K562 (cell line): ENCODE measurements at regions not wholly inside any gene's neighbourhood (a gene's known extent, or its start where the extent isn't known, plus 50 kb on each side); places are given as distances from the start of the nearest gene placed in this dataset.
A peak's percentile ranks its signal among the peaks of the same experiment; 100 is the strongest.

ENCODE experiments used
- ARID1B ChIP-seq: fragments of 450-650 bp; IDR thresholded peaks from 2 replicates; pipeline ENCODE4 v1.6.1; 2016; ENCODE audit warnings: antibody characterized with exemption, mild to moderate bottlenecking, inconsistent platforms
- CCNT2 ChIP-seq: IDR thresholded peaks from 2 replicates; pipeline ENCODE4 v1.6.1; 2011; ENCODE audit warnings: borderline replicate concordance, low read depth, mild to moderate bottlenecking, moderate library complexity, mixed read lengths, low read length; ENCODE audit not compliant: insufficient read length; ENCODE audit errors: extremely low read depth
- CHAMP1 ChIP-seq: fragments of 450-650 bp; IDR thresholded peaks from 2 replicates; pipeline ENCODE4 v1.6.1; 2016; ENCODE audit warnings: mild to moderate bottlenecking
- CXXC5 ChIP-seq: fragments of 250-450 bp; sonication (Bioruptor Pico); IDR thresholded peaks from 2 replicates; pipeline ENCODE4 v1.8.0; 2022; ENCODE audit warnings: inconsistent platforms, mild to moderate bottlenecking, moderate library complexity
- DPF2 ChIP-seq: fragments of 450-650 bp; IDR thresholded peaks from 2 replicates; pipeline ENCODE4 v1.6.1; 2016
- EHMT2 ChIP-seq: fragments of 450-650 bp; IDR thresholded peaks from 2 replicates; pipeline ENCODE4 v1.6.1; 2018; ENCODE audit warnings: antibody characterized with exemption
- FOXA3 ChIP-seq, 2 experiments: fragments of 450-650 bp in 1 of 2; sonication (generic) in 1 of 2; formaldehyde crosslinking; IDR thresholded peaks in 1 of 2; conservative IDR thresholded peaks in 1 of 2; 2 replicates each; pipeline versions ENCODE4 v1.4.0 to v1.8.0; 2020 to 2022; ENCODE audit warnings: mild to moderate bottlenecking in 2 of 2, missing genetic modification reagents in 1 of 2
- JUN ChIP-seq, 2 experiments: sonication (generic) in 1 of 2; formaldehyde crosslinking in 1 of 2; IDR thresholded peaks; 2 replicates each; pipeline versions ENCODE4 v1.6.1 to v1.8.0; 2012 to 2022; ENCODE audit warnings: borderline replicate concordance in 2 of 2, mild to moderate bottlenecking in 2 of 2, improper control_type of control experiment in 1 of 2, low read depth in 1 of 2, low read length in 1 of 2, missing genetic modification reagents in 1 of 2
- KAT8 ChIP-seq: fragments of 450-650 bp; IDR thresholded peaks from 2 replicates; pipeline ENCODE4 v1.6.1; 2016; ENCODE audit warnings: low read depth, mild to moderate bottlenecking
- L3MBTL2 ChIP-seq: fragments of 450-650 bp; IDR thresholded peaks from 2 replicates; pipeline ENCODE4 v1.6.1; 2016; ENCODE audit warnings: mild to moderate bottlenecking, moderate library complexity
- MEF2D ChIP-seq: conservative IDR thresholded peaks from 2 replicates; pipeline ENCODE4 v1.6.1; 2016; ENCODE audit warnings: low read depth, missing genetic modification characterization, missing compliant biosample characterization
- PHF21A ChIP-seq: fragments of 450-650 bp; IDR thresholded peaks from 2 replicates; pipeline ENCODE4 v1.6.1; 2017; ENCODE audit warnings: low read depth, borderline replicate concordance
- SETDB1 ChIP-seq: IDR thresholded peaks from one replicate; pipeline ENCODE4 v1.6.1; 2012; ENCODE audit warnings: low read length, control low read depth, inconsistent platforms
- SP1 ChIP-seq: sonication (generic); formaldehyde crosslinking; IDR thresholded peaks from 2 replicates; pipeline ENCODE4 v1.8.1; 2022; ENCODE audit warnings: mild to moderate bottlenecking, missing genetic modification reagents
- ZC3H11A ChIP-seq: IDR thresholded peaks from 2 replicates; pipeline ENCODE4 v1.6.1; 2012; ENCODE audit warnings: low read depth, low read length, improper control_type of control experiment
- ZEB2 ChIP-seq: fragments of 450-650 bp; IDR thresholded peaks from 2 replicates; pipeline ENCODE4 v1.6.1; 2016
- TF ChIP-seq, protein P1 (sequence below), 2 experiments: fragments of 450-650 bp in 1 of 2; sonication (generic) in 1 of 2; formaldehyde crosslinking in 1 of 2; IDR thresholded peaks in 1 of 2; conservative IDR thresholded peaks in 1 of 2; 2 replicates each; pipeline versions ENCODE4 v1.6.1 to v1.8.1; 2016 to 2023; ENCODE audit warnings: mild to moderate bottlenecking in 2 of 2, moderate library complexity in 2 of 2, inconsistent platforms in 1 of 2, missing genetic modification reagents in 1 of 2
- TF ChIP-seq, protein P2 (sequence below): fragments of 450-650 bp; IDR thresholded peaks from 2 replicates; pipeline ENCODE4 v1.6.1; 2018; ENCODE audit not compliant: partially characterized antibody

- TF ChIP-seq JUN (IDR thresholded peaks at IDR 0.05; ENCODE audit: borderline replicate concordance, low read depth, low read length) (peak; percentile 80; the same call in 1 of the 2 replicates), JUN (CRISPR knock-in tag; IDR thresholded peaks at IDR 0.05; ENCODE audit: borderline replicate concordance) (no peak), FOXA3 (CRISPR knock-in tag; conservative IDR thresholded peaks at IDR 0.05 in 1 of 2, IDR thresholded peaks at IDR 0.05 in 1 of 2) (0 out of 4 replicates have a peak, but pooled peaks of 1 of the 2 experiments have one; percentile 27), PHF21A (peak; percentile 45; the same call in 1 of the 2 replicates), L3MBTL2 (peak; percentile 64), MEF2D (tag) (peak; percentile 78), EHMT2 (peak; percentile 92), SP1 (CRISPR knock-in tag) (0 out of 2 replicates have a peak, but pooled peaks have one; percentile 41), ZEB2 (peak; percentile 51; the same call in 1 of the 2 replicates), CXXC5 (no peak), ZC3H11A (no peak), DPF2 (peak; percentile 78), ARID1B (peak; percentile 70), SETDB1 (no peak), CCNT2 (peak; percentile 29), CHAMP1 (peak; percentile 39; the same call in 1 of the 2 replicates), KAT8 (no peak)
- TF ChIP-seq, protein P1, sequence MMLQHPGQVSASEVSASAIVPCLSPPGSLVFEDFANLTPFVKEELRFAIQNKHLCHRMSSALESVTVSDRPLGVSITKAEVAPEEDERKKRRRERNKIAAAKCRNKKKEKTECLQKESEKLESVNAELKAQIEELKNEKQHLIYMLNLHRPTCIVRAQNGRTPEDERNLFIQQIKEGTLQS (IDR thresholded peaks at IDR 0.05) = peak; percentile 92
- TF ChIP-seq, protein P1 (CRISPR knock-in tag; conservative IDR thresholded peaks at IDR 0.05) = no peak; the same call in 1 of the 2 replicates
- TF ChIP-seq, protein P2, sequence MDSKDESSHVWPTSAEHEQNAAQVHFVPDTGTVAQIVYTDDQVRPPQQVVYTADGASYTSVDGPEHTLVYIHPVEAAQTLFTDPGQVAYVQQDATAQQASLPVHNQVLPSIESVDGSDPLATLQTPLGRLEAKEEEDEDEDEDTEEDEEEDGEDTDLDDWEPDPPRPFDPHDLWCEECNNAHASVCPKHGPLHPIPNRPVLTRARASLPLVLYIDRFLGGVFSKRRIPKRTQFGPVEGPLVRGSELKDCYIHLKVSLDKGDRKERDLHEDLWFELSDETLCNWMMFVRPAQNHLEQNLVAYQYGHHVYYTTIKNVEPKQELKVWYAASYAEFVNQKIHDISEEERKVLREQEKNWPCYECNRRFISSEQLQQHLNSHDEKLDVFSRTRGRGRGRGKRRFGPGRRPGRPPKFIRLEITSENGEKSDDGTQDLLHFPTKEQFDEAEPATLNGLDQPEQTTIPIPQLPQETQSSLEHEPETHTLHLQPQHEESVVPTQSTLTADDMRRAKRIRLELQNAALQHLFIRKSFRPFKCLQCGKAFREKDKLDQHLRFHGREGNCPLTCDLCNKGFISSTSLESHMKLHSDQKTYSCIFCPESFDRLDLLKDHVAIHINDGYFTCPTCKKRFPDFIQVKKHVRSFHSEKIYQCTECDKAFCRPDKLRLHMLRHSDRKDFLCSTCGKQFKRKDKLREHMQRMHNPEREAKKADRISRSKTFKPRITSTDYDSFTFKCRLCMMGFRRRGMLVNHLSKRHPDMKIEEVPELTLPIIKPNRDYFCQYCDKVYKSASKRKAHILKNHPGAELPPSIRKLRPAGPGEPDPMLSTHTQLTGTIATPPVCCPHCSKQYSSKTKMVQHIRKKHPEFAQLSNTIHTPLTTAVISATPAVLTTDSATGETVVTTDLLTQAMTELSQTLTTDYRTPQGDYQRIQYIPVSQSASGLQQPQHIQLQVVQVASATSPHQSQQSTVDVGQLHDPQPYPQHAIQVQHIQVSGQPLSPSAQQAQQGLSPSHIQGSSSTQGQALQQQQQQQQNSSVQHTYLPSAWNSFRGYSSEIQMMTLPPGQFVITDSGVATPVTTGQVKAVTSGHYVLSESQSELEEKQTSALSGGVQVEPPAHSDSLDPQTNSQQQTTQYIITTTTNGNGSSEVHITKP = peak; percentile 47
Measured at GRCh38 chr5:89313804-89314588, 431.0 kb upstream of the MEF2C start (continued).
